GM12878 (cell line): ENCODE measurements at regions not wholly inside any gene's neighbourhood (a gene's known extent, or its start where the extent isn't known, plus 50 kb on each side); places are given as distances from the start of the nearest gene placed in this dataset.

Experiments
- ATAC-seq: fragments of 200-7000 bp; cut with Tn5 transposase; 3 replicates; pipeline ENCODE4 v1.9.1; 2020; ENCODE audit warnings: mild to moderate bottlenecking, moderate library complexity
- BruUV-seq: library from RNA; stranded (reverse); fragments of 400-500 nt; replicated peaks from 2 replicates; lab custom pipeline; 2021; lab: Mats Ljungman, UMichigan
- CTCF ChIA-PET: fragments of 300-600 bp; sonication (Branson Sonifier 250); formaldehyde crosslinking; extraction: SDS; loops from one replicate; lab custom pipeline; 2021; ENCODE audit warnings: inconsistent platforms; lab: Yijun Ruan, JAX
- POLR2A ChIA-PET: fragments of 350-600 bp; formaldehyde crosslinking; extraction: SDS; loops from one replicate; lab custom pipeline; 2021; ENCODE audit warnings: inconsistent platforms; lab: Charles Lee
- RAD21 ChIA-PET: fragments of 300-600 bp; sonication (Branson Sonifier 250); formaldehyde crosslinking; loops from one replicate; lab custom pipeline; 2023; ENCODE audit warnings: antibody characterized with exemption; ENCODE audit not compliant: unreplicated experiment; lab: Charles Lee
- SMC1A ChIA-PET: fragments of 300-600 bp; sonication (Branson Sonifier 250); formaldehyde crosslinking; loops from one replicate; lab custom pipeline; 2023; ENCODE audit not compliant: unreplicated experiment, uncharacterized antibody; lab: Charles Lee
- DNase-seq: peaks from one replicate; pipeline ENCODE4 v3.0.0-alpha.2; 2011; ENCODE audit warnings: low read depth, low spot score
- FAIRE-seq: peaks from 3 replicates; lab custom pipeline; 2011; peaks lifted over from hg19 to GRCh38; lab: Jason Lieb, UNC
- H2AFZ ChIP-seq: 2 replicates; pipeline ENCODE4 v1.6.0; 2011; ENCODE audit warnings: low read depth, low read length, control low read depth; ENCODE audit not compliant: control insufficient read depth
- H3K27ac ChIP-seq: 2 replicates; pipeline ENCODE4 v1.5.1; 2011; ENCODE audit warnings: control low read depth; ENCODE audit not compliant: control insufficient read depth, insufficient read depth
- H3K27me3 ChIP-seq, 2 experiments: replicated peaks in 1 of 2; 2 replicates each; pipeline versions ENCODE4 v1.6.0 to v1.6.1; 2011; ENCODE audit warnings: low read length in 1 of 2; ENCODE audit not compliant: control insufficient read depth in 2 of 2, insufficient read depth in 2 of 2
- H3K36me3 ChIP-seq, 2 experiments: 2 replicates each; pipeline ENCODE4 v1.5.1; 2011; ENCODE audit warnings: low read length in 1 of 2; ENCODE audit not compliant: control insufficient read depth in 2 of 2, insufficient read depth in 2 of 2
- H3K4me1 ChIP-seq: 2 replicates; pipeline ENCODE4 v1.6.1; 2011; ENCODE audit warnings: mild to moderate bottlenecking, low read length, moderate library complexity, mixed read lengths; ENCODE audit not compliant: control insufficient read depth, insufficient read depth
- H3K4me2 ChIP-seq: 2 replicates; pipeline ENCODE4 v1.6.0; 2011; ENCODE audit warnings: control low read depth; ENCODE audit not compliant: control insufficient read depth, insufficient read depth
- H3K4me3 ChIP-seq: fragments of 200-600 bp; sonication (generic); 2 replicates; pipeline ENCODE4 v1.5.1; 2016
- H3K79me2 ChIP-seq: 2 replicates; pipeline ENCODE4 v1.6.0; 2011; ENCODE audit warnings: low read length; ENCODE audit not compliant: control insufficient read depth, insufficient read depth
- H3K9ac ChIP-seq: 2 replicates; pipeline ENCODE4 v1.8.0; 2011; ENCODE audit warnings: low read length, control low read depth, mixed read lengths; ENCODE audit not compliant: control insufficient read depth, insufficient read depth
- H3K9me3 ChIP-seq: replicated peaks from 3 replicates; pipeline ENCODE4 v1.5.1; 2011; ENCODE audit warnings: mild to moderate bottlenecking, low read length; ENCODE audit not compliant: control insufficient read depth, insufficient read depth
- H4K20me1 ChIP-seq: 2 replicates; pipeline ENCODE4 v1.6.0; 2011; ENCODE audit not compliant: control insufficient read depth, insufficient read depth
- BACH1 ChIP-seq: fragments of 450-650 bp; IDR thresholded peaks from 2 replicates; pipeline ENCODE4 v1.6.1; 2017; ENCODE audit warnings: mild to moderate bottlenecking, borderline replicate concordance
- CBX3 ChIP-seq: fragments of 200-600 bp; sonication (generic); IDR thresholded peaks from 2 replicates; pipeline ENCODE4 v1.6.1; 2016; ENCODE audit warnings: low read depth, borderline replicate concordance
- CBX5 ChIP-seq: sonication (generic); IDR thresholded peaks from 2 replicates; pipeline ENCODE4 v1.6.1; 2016; ENCODE audit warnings: low read depth, moderate library complexity, mild to moderate bottlenecking, inconsistent platforms
- CHD2 ChIP-seq: IDR thresholded peaks from 2 replicates; pipeline ENCODE4 v1.6.1; 2011; ENCODE audit warnings: low read depth, low read length, improper control_type of control experiment, borderline replicate concordance
- ETV6 ChIP-seq, 2 experiments: fragments of 450-650 bp in 1 of 2; IDR thresholded peaks in 1 of 2; conservative IDR thresholded peaks in 1 of 2; 2 replicates each; pipeline ENCODE4 v1.6.1; 2014; ENCODE audit warnings: antibody characterized with exemption in 1 of 2, borderline replicate concordance in 1 of 2, low read depth in 1 of 2, mild to moderate bottlenecking in 1 of 2, moderate library complexity in 1 of 2
- FOXK2 ChIP-seq: fragments of 450-650 bp; IDR thresholded peaks from 2 replicates; pipeline ENCODE4 v1.6.1; 2017; ENCODE audit warnings: mild to moderate bottlenecking, moderate library complexity
- GATAD2B ChIP-seq: fragments of 450-650 bp; conservative IDR thresholded peaks from 2 replicates; pipeline ENCODE4 v1.6.1; 2017; ENCODE audit warnings: low read depth, mild to moderate bottlenecking, moderate library complexity
- MEF2B ChIP-seq: fragments of 450-650 bp; IDR thresholded peaks from 2 replicates; pipeline ENCODE4 v1.6.1; 2018; ENCODE audit warnings: mild to moderate bottlenecking, moderate library complexity; ENCODE audit not compliant: partially characterized antibody, poor library complexity, severe bottlenecking
- NFIC ChIP-seq: IDR thresholded peaks from 2 replicates; pipeline ENCODE4 v1.6.1; 2012; ENCODE audit warnings: low read depth, mild to moderate bottlenecking, inconsistent platforms, low read length, moderate library complexity
- NFYB ChIP-seq: IDR thresholded peaks from 2 replicates; pipeline ENCODE4 v1.6.1; 2011; ENCODE audit warnings: low read depth, mild to moderate bottlenecking, low read length, improper control_type of control experiment, moderate library complexity; ENCODE audit not compliant: insufficient read depth
- NR2C1 ChIP-seq: fragments of 450-650 bp; IDR thresholded peaks from 2 replicates; pipeline ENCODE4 v1.6.1; 2017; ENCODE audit warnings: antibody characterized with exemption, mild to moderate bottlenecking, moderate library complexity
- RBBP5 ChIP-seq: fragments of 200-600 bp; sonication (generic); conservative IDR thresholded peaks from 2 replicates; pipeline ENCODE4 v1.6.1; 2016
- SMAD5 ChIP-seq: IDR thresholded peaks from 2 replicates; pipeline ENCODE4 v1.6.1; 2016; ENCODE audit warnings: antibody characterized with exemption, low read depth
- SUPT20H ChIP-seq: IDR thresholded peaks from 2 replicates; pipeline ENCODE4 v1.6.1; 2011; ENCODE audit warnings: low read depth, mild to moderate bottlenecking, low read length, moderate library complexity, borderline replicate concordance; ENCODE audit not compliant: control insufficient read depth
- ZNF207 ChIP-seq: fragments of 450-650 bp; IDR thresholded peaks from 2 replicates; pipeline ENCODE4 v1.6.1; 2014; ENCODE audit warnings: antibody characterized with exemption, mild to moderate bottlenecking, borderline replicate concordance
- WGBS: methylation state at CpG from one replicate; pipeline ENCODE4 v1.1.6; 2016; ENCODE audit warnings: low lambda C conversion rate; ENCODE audit not compliant: insufficient replicate concordance, insufficient coverage; ENCODE audit errors: missing lambda C conversion rate; 5-methylcytosine and 5-hydroxymethylcytosine counted together
- in situ Hi-C: fragments of 300-500 bp; cut with MboI; formaldehyde crosslinking; loops from 9 replicates; pipeline ENCODE4 v1.14.3; 2018; ENCODE audit warnings: mixed read lengths
- intact Hi-C: fragments of 100-400 bp; cut with micrococcal nuclease; formaldehyde crosslinking; loops from one replicate; pipeline ENCODE4 v1.14.2; 2022; ENCODE audit not compliant: unreplicated experiment
- TF ChIP-seq, protein P1 (sequence below): fragments of 450-650 bp; IDR thresholded peaks from 2 replicates; pipeline ENCODE4 v1.6.1; 2017; ENCODE audit warnings: antibody characterized with exemption, mild to moderate bottlenecking, moderate library complexity
- TF ChIP-seq, protein P2 (sequence below): fragments of 450-650 bp; IDR thresholded peaks from 2 replicates; pipeline ENCODE4 v1.6.1; 2017; ENCODE audit warnings: mild to moderate bottlenecking, moderate library complexity

DNA sequence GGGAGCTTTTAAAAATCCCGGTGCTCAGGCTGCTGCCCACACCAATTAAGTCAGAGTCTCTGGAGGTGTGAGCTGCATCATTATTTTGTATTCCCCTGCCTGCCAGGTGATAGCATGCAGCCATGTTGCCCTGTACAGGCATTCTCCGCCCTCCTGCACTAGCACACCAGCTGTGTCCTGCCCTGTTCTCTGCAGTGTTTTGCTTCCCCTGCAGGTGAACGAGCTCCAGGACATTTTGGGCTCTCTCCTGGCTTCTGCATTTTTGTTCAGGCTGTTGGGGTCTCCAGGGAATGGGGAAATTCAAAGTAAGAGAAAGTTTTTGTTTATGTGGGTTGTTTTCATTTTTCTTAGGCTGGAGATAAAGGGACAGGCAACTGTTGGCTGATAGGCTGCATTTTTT lies 271.0 kb upstream of the COBL start (continued):
- TF ChIP-seq, protein P1, sequence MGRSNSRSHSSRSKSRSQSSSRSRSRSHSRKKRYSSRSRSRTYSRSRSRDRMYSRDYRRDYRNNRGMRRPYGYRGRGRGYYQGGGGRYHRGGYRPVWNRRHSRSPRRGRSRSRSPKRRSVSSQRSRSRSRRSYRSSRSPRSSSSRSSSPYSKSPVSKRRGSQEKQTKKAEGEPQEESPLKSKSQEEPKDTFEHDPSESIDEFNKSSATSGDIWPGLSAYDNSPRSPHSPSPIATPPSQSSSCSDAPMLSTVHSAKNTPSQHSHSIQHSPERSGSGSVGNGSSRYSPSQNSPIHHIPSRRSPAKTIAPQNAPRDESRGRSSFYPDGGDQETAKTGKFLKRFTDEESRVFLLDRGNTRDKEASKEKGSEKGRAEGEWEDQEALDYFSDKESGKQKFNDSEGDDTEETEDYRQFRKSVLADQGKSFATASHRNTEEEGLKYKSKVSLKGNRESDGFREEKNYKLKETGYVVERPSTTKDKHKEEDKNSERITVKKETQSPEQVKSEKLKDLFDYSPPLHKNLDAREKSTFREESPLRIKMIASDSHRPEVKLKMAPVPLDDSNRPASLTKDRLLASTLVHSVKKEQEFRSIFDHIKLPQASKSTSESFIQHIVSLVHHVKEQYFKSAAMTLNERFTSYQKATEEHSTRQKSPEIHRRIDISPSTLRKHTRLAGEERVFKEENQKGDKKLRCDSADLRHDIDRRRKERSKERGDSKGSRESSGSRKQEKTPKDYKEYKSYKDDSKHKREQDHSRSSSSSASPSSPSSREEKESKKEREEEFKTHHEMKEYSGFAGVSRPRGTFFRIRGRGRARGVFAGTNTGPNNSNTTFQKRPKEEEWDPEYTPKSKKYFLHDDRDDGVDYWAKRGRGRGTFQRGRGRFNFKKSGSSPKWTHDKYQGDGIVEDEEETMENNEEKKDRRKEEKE, result no peak
- TF ChIP-seq NR2C1 (no peak), FOXK2 (no peak), SUPT20H (no peak), CHD2 (no peak), MEF2B (no peak)
- TF ChIP-seq, all 136 proteins: peak for 0

- ChIA-PET SMC1A (no interaction called here), CTCF (no interaction called here), RAD21 (no interaction called here), POLR2A (no interaction called here)
- intact Hi-C loops, result no loop called here
- FAIRE-seq (no peak), ATAC-seq (no peak), DNase-seq (no peak)
- in situ Hi-C loops, result no loop called here
- Histone ChIP-seq H3K27me3 (no peaks in the 10 kb centered on the region), H3K36me3 (no peaks in the 10 kb centered on the region), H3K27ac (no peak overlapping the region), H3K4me3 (no peak overlapping the region), H3K4me1 (no peaks in the 10 kb centered on the region), H3K9me3 (no peaks in the 10 kb centered on the region), H3K79me2 (no peaks in the 10 kb centered on the region), H2AFZ (no peak overlapping the region), H4K20me1 (no peaks in the 10 kb centered on the region), H3K4me2 (no peak overlapping the region), H3K9ac (no peak overlapping the region)
- no TSS peak for BruUV-seq
- 1% methylated on average over 4 of the region's 4 CpGs for WGBS
- TF ChIP-seq NFIC (no peak), ZNF207 (no peak), ETV6 (conservative IDR thresholded peaks at IDR 0.05 in 1 of 2, IDR thresholded peaks at IDR 0.05 in 1 of 2; ENCODE audit: borderline replicate concordance in 1 of 2, low read depth in 1 of 2) (no peak), BACH1 (no peak), SMAD5 (no peak), GATAD2B (no peak), CBX3 (no peak), RBBP5 (no peak), NFYB (no peak), CBX5 (no peak)
- TF ChIP-seq, protein P2, sequence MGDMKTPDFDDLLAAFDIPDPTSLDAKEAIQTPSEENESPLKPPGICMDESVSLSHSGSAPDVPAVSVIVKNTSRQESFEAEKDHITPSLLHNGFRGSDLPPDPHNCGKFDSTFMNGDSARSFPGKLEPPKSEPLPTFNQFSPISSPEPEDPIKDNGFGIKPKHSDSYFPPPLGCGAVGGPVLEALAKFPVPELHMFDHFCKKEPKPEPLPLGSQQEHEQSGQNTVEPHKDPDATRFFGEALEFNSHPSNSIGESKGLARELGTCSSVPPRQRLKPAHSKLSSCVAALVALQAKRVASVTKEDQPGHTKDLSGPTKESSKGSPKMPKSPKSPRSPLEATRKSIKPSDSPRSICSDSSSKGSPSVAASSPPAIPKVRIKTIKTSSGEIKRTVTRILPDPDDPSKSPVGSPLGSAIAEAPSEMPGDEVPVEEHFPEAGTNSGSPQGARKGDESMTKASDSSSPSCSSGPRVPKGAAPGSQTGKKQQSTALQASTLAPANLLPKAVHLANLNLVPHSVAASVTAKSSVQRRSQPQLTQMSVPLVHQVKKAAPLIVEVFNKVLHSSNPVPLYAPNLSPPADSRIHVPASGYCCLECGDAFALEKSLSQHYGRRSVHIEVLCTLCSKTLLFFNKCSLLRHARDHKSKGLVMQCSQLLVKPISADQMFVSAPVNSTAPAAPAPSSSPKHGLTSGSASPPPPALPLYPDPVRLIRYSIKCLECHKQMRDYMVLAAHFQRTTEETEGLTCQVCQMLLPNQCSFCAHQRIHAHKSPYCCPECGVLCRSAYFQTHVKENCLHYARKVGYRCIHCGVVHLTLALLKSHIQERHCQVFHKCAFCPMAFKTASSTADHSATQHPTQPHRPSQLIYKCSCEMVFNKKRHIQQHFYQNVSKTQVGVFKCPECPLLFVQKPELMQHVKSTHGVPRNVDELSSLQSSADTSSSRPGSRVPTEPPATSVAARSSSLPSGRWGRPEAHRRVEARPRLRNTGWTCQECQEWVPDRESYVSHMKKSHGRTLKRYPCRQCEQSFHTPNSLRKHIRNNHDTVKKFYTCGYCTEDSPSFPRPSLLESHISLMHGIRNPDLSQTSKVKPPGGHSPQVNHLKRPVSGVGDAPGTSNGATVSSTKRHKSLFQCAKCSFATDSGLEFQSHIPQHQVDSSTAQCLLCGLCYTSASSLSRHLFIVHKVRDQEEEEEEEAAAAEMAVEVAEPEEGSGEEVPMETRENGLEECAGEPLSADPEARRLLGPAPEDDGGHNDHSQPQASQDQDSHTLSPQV, result no peak
Measured at GRCh38 chr7:51577390-51577789, 260.8 kb upstream of the COBL start.
